Upper lobe of right lung (tissue), 1 donor: ENCODE measurements at regions not wholly inside any gene's neighbourhood (a gene's known extent, or its start where the extent isn't known, plus 50 kb on each side); places are given as distances from the start of the nearest gene placed in this dataset.

Experiments
- ATAC-seq: fragments of 200-7000 bp; cut with Tn5 transposase; one replicate; pipeline ENCODE4 v1.9.1; 2020; ENCODE audit warnings: mild to moderate bottlenecking, moderate library complexity
- DNase-seq: peaks from one replicate; pipeline ENCODE4 v3.0.0-alpha.2; 2020
- H3K27ac ChIP-seq: fragments of 200-600 bp; one replicate; pipeline ENCODE4 v1.8.0; 2022
- H3K27me3 ChIP-seq: fragments of 200-600 bp; one replicate; pipeline ENCODE4 v1.8.0; 2022; ENCODE audit warnings: mild to moderate bottlenecking
- H3K36me3 ChIP-seq: fragments of 200-600 bp; one replicate; pipeline ENCODE4 v1.8.0; 2022
- H3K4me1 ChIP-seq: fragments of 200-600 bp; one replicate; pipeline ENCODE4 v1.8.0; 2022
- H3K4me3 ChIP-seq: fragments of 200-600 bp; one replicate; pipeline ENCODE4 v1.8.0; 2022; ENCODE audit warnings: mild to moderate bottlenecking
- H3K9me3 ChIP-seq: fragments of 200-600 bp; one replicate; pipeline ENCODE4 v1.8.0; 2022
- intact Hi-C: fragments of 100-400 bp; cut with DNase I; formaldehyde crosslinking; loops from one replicate; pipeline ENCODE4 v1.11.0; 2022
- TF ChIP-seq, protein P1 (sequence below): fragments of 200-600 bp; IDR thresholded peaks from one replicate; pipeline ENCODE4 v1.8.0; 2022; ENCODE audit warnings: antibody characterized with exemption
- donor health status: DM: no; HTN: yes; CAD: no; lungs with severe emphysema.

DNA sequence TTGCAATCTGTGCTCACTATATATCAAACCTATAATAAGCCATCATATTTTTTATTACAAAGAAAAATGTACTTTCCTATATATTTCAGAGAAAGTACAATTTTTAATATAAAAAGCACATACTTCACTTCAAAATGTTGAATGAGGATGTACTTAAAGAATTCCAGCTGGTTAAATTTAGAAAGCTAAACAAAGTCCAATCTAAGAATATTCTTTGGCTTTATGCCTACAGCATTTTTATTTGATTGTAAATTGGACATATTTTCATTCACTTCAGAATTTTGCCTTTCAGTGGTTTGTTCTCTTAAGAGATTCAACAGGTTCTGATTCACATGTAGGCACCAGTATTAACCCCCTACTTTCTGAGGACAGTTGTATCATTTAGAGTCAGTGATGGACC, 533.8 kb downstream of the CAAP1 start:
- intact Hi-C loops = no loop called here
- ATAC-seq = no peak

DNA sequence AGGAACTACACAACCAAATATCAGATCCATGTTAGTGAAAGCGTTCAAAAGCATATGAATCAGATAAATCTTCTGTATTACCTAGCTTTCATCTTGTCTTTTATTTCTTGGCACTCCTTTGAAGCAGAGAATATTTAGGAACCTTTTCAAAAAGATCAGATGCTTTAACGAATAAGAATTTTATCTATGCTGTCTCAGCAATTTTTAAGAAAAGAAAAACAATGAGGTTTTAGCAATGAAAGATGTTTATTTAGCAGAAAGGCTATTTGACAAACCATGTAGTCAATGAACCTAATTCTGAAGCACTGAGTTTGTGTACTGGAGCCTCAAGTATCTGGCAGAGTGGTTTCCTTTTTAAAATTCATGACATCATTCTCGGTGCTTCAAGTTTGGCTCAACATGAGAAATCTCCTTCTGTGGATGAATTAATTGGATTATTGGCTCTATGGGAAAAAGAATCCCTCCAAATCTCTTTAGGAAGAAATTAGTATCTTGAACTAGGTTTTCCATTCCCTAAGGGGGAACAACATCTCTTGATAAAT, 534.7 kb downstream of the CAAP1 start:
- Histone ChIP-seq H3K36me3 (no peaks in the 10 kb centered on the region), H3K4me3 (no peak overlapping the region), H3K4me1 (no peaks in the 10 kb centered on the region), H3K9me3 (no peaks in the 10 kb centered on the region), H3K27ac (no peak overlapping the region), H3K27me3 (no peaks in the 10 kb centered on the region)
- ATAC-seq (no peak), DNase-seq (no peak)
- intact Hi-C loops = no loop called here
- TF ChIP-seq, protein P1, sequence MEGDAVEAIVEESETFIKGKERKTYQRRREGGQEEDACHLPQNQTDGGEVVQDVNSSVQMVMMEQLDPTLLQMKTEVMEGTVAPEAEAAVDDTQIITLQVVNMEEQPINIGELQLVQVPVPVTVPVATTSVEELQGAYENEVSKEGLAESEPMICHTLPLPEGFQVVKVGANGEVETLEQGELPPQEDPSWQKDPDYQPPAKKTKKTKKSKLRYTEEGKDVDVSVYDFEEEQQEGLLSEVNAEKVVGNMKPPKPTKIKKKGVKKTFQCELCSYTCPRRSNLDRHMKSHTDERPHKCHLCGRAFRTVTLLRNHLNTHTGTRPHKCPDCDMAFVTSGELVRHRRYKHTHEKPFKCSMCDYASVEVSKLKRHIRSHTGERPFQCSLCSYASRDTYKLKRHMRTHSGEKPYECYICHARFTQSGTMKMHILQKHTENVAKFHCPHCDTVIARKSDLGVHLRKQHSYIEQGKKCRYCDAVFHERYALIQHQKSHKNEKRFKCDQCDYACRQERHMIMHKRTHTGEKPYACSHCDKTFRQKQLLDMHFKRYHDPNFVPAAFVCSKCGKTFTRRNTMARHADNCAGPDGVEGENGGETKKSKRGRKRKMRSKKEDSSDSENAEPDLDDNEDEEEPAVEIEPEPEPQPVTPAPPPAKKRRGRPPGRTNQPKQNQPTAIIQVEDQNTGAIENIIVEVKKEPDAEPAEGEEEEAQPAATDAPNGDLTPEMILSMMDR = no peak

More for the DNA sequence above, 533.8 kb downstream of the CAAP1 start:
- Histone ChIP-seq H3K4me3 (no peak overlapping the region), H3K36me3 (no peaks in the 10 kb centered on the region), H3K27ac (no peak overlapping the region), H3K9me3 (no peaks in the 10 kb centered on the region), H3K27me3 (no peaks in the 10 kb centered on the region), H3K4me1 (no peaks in the 10 kb centered on the region)
- TF ChIP-seq, protein P1 = no peak
- no peak for DNase-seq

DNA sequence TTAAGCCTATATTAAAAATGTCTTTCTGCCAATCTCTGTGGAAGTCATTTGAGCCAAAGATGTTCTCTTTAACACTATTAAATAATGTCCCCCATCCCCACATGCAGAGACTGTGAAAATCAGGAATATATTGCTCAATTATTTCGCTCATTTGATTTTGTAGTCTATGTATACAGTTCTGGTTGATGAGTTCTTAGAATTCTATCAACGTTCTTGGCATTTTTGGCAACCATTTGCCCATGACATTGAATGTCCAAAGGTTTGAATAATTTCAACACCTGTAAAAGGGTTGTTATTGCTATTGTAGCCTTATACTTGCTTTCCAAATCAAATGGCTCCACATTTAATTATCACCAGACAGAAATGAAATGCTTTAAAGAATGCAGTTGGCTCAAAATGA, 536.1 kb downstream of the CAAP1 start:
- H3K27me3 ChIP-seq = no peaks in the 10 kb centered on the region
- H3K4me3 ChIP-seq = no peak overlapping the region
- intact Hi-C loops = no loop called here
- ATAC-seq (no peak), DNase-seq (no peak)
- TF ChIP-seq, protein P1 = no peak
- H3K27ac ChIP-seq = no peak overlapping the region
- H3K9me3 ChIP-seq = no peaks in the 10 kb centered on the region
- no peaks in the 10 kb centered on the region for H3K36me3 ChIP-seq
- no peaks in the 10 kb centered on the region for H3K4me1 ChIP-seq

DNA sequence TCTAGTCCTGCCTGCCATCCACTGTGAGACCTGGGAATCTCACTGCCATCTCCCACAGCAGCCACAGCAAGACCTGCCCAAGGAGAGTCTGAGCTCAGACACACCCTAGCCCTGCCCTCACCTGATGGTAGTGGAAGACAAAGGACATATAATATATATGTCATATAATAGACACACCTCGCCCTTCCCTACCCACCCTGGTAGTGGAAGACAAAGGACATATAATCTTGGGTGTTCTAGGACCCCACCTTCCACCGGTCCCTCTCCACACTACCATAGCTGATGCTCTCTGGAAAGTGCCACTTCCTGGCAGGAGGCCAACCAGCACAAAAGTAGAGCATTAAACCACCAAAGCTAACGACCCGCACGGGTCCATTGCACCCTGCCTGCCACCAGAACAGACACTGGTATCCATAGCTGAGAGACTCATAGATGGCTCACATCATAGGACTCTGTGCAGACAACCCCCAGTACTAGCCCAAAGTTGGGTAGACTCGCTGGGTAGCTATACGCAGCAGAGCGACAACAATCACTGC, 545.6 kb downstream of the CAAP1 start:
- Histone ChIP-seq H3K27me3 (no peaks in the 10 kb centered on the region), H3K36me3 (no peaks in the 10 kb centered on the region), H3K9me3 (no peaks in the 10 kb centered on the region), H3K4me3 (no peak overlapping the region), H3K27ac (no peak overlapping the region), H3K4me1 (no peaks in the 10 kb centered on the region)
- TF ChIP-seq, protein P1 = no peak
- no peak for DNase-seq
- intact Hi-C loops = no loop called here
- ATAC-seq = no peak

DNA sequence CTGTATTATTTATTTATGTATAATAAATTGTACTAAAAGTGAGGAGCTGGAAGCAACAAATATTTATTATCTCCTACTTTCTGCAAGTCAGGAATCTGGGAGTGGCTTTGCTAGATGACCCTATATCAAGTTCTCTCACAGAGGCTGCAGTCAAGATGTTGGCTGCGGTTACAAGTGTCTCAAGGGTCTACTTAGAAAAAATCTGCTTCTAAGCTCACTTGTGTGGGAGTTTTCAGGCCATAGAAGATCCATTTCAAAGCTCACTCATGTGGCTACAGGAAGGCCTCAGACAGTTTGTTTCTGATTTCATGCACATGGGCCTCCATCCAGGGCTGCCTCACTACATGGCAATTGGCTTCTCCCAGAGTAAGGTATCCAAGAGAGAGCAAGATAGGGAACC, 551.1 kb downstream of the CAAP1 start:
- TF ChIP-seq, protein P1 = no peak
- Histone ChIP-seq H3K9me3 (no peaks in the 10 kb centered on the region), H3K27me3 (no peaks in the 10 kb centered on the region), H3K36me3 (no peaks in the 10 kb centered on the region), H3K4me3 (no peak overlapping the region), H3K4me1 (no peaks in the 10 kb centered on the region), H3K27ac (no peak overlapping the region)
- DNase-seq = no peak
- no peak for ATAC-seq
- intact Hi-C loops = no loop called here

DNA sequence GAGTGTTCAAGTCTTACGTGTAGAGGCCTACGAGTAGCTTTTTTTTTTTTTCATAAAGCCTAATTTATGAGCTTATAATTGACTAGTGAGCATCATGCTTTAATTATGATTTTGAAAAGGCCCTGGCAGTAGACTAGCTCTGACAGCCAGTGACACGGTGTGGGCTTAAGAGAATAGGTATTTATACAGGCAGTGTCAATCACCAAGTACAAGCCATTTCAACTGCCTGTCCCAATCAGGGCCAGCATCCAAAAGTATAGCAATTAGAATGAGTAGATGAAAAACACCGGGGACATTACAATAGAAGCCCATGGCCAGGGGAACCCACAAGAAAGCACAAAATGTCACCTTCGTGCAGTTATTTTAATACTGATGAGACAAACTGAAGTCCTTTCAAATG, 552.8 kb downstream of the CAAP1 start:
- Histone ChIP-seq H3K27me3 (no peaks in the 10 kb centered on the region), H3K27ac (no peak overlapping the region), H3K4me1 (no peaks in the 10 kb centered on the region), H3K9me3 (no peaks in the 10 kb centered on the region), H3K36me3 (no peaks in the 10 kb centered on the region), H3K4me3 (no peak overlapping the region)
- DNase-seq = no peak
- ATAC-seq = no peak
- TF ChIP-seq, protein P1 = no peak
- intact Hi-C loops = no loop called here
